NCI-H345 (cell line): ENCODE measurements at regions not wholly inside any gene's neighbourhood (a gene's known extent, or its start where the extent isn't known, plus 50 kb on each side); places are given as distances from the start of the nearest gene placed in this dataset.
"Not testable (repeated sequence)": the region's sequence is repeated elsewhere in the genome, so short reads cannot be mapped to it uniquely, and the experiment has no call there.

Experiments used
- DNase-seq: peaks from one replicate; lab custom pipeline; 2025; lab: John Stamatoyannopoulos, UW

GRCh38 chr10:65350611-65351010 is 1575.2 kb upstream of the LRRTM3 start:
- DNase-seq, result no peak

DNA sequence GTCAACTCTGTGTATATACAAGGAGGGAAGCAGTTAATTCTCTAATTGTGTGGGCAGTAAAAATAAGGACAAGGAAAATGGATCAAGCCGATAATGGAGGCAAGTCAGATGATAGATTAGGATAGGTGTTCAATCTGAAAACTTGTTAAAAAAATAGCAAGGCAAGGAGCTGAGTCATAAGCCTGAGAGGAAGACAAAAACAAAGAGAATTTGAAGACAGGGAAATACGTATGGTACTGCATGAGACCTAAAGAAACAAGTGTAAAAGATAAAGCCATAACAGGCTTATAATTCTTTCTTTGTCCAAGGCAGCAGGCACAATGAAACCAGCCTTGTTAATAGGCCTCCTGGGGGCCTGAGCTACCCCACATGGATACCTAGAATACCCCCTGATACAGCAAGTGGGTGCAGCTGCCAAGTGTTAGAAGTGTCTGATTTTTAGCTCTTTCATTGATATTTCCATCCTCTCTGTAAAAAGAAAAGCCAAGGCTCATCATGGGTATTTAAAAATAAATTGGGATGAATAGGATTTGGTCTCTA is 1570.6 kb upstream of the LRRTM3 start:
- DNase-seq, result no peak

- DNase-seq, result no peak
Measured at GRCh38 chr10:65358565-65358964, 1567.3 kb upstream of the LRRTM3 start.

DNA sequence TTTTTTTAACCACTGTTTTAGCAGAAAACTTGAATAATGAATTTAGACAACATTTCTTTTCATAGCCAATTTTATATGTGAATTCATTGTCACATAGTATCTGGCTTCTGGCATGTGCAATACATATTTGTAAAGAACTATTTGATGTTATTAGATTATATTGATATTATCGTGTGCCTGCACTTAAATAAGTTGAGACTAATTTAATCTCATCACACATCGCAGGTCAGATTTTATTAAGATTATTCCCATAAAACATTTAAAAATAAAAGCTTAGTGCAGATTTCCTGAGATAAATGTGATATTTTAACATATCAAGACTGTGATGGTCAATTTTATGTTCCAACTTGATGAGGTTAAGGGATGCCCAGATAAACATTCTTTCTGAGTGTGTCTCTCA is 1565.3 kb upstream of the LRRTM3 start:
- no peak for DNase-seq

GRCh38 chr10:65365878-65366277 is 1560.0 kb upstream of the LRRTM3 start:
- DNase-seq, result no peak

- DNase-seq, result no peak
Measured at GRCh38 chr10:65367706-65368105, 1558.1 kb upstream of the LRRTM3 start.

- no peak for DNase-seq
Measured at GRCh38 chr10:65375528-65375927, 1550.3 kb upstream of the LRRTM3 start.

DNA sequence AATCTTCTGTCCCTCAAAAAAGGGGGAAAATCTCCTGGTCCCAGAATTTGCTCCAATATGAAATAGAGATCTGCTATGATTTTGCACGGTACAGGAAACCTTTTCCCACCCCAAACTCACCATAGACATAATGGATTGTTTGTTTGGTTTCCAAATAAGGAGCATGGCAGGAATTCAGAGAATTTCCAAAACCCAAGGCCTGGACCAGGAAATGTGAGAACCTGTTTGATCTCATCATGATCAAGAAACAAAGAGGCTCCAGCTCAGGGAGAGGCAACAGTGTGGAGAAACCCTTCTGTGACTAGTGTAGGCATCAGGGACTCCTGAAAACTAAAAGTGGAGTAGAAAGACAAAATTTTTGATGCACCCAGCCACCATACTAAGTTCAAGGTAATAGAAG is 1548.1 kb upstream of the LRRTM3 start:
- DNase-seq, result no peak

DNA sequence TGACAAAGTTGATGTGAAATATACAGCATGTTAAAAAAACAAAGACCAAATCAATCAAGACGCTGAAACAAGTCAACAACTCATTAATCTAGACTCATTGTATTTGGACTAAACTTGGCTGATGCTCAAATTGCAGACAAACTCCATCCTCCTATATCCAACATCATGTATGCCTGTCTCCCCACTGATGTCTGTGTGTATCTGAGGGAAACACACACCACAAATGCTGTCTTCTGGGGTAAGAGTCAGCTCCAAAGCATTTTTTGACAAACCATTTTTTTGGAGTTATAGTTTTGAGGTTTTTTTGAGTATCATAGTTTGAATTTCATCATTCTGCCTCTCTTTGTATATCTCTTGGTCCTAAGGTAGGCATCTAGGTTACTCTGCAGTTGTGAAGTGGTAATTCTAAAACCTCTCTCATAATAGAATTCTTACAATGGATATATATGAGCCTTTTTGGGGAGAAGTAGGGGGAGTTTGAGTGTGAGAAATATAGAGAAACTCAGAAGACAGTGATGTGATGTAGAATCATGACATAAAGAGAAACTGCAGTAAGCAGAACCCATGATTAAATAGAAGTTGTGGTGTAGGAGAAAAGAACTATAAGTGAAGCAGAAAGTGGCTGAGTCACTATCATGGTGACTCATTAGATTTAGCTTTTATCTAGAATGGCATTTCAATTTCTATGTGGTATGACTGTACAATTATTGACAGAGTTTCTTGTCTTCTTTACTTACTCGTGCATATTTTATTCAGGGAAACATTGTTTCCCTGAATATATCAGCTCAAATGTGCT is 1531.1 kb upstream of the LRRTM3 start:
- DNase-seq, result no peak

- no peak for DNase-seq
Measured at GRCh38 chr10:65395631-65396030, 1530.2 kb upstream of the LRRTM3 start.

DNA sequence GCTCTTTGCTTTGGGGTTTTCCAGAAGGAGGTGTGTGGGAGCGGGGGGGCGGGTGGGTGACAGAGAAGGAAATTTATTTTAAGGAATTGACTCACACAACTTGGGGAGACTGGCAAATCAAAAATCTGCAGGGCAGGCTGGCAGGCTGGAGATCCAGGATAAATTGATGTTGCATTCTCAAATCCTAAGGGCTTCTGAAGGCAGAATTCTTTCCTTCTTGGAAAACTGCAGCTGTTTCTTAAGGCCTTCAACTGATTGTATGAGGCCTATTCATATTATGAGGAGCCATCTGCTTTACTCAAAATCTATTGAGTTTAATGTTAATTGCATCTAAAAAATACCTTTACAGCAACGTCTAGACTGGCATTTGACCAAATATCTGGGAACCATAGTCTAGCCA is 1528.8 kb upstream of the LRRTM3 start:
- DNase-seq, result no peak

DNA sequence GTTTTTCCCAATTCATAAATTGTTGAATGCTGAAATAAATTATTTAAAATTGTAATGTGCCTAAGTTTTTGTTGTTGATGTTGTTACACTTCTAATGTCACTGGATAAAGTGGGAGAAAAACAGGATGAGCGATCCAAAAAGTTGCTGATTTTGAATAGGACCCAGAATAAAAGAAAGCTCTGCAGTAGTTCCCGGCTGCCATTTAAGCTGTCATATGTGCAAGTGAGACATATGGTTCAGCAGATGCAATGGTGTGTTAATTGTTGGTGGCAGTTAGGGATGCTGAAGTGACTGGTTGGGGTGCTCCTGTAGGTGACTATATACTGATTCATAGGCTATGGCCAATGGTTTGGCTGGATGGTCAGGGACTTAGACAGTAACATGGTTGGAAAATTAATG is 1517.4 kb upstream of the LRRTM3 start:
- DNase-seq, result no peak

DNA sequence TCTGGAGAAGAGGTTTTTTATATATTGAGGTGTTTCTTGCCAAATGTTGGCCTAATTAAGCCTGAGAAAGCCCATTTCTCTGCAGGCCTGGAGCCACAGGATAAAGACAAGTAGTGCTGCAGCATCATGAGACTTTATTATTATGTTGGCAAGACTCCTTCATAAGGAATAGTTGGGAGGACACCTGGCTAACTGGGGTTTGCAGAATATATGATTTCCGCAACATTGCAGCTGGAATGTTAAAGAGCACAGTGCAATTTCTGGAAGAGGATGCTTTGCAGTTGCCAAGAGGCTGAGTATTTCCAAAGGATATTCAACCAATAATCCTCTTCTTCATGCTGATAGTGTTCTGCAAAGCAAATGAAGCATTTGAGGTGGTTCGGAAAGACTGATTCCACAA is 1512.8 kb upstream of the LRRTM3 start:
- DNase-seq, result no peak

DNA sequence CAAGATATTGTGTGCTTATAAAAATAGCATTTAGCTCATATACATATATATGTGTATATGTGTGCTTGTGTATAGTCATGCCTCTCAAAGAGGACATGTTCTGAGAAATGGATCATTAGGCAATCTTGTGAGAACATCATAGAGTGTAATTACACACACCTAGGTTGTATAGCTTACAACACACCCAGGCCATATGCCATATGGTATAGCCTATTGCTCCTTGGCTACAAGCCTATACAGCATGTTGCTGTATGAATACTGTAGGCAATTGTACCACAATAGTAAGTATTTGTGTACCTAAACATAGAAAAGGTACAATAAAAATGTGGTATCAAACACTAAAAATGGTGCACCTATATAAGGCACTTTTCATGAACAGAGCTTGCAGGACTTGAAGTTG is 1510.5 kb upstream of the LRRTM3 start:
- DNase-seq, result no peak

GRCh38 chr10:65416094-65416493 is 1509.7 kb upstream of the LRRTM3 start:
- no peak for DNase-seq

- DNase-seq, result no peak
Measured at GRCh38 chr10:65419629-65420028, 1506.2 kb upstream of the LRRTM3 start.

DNA sequence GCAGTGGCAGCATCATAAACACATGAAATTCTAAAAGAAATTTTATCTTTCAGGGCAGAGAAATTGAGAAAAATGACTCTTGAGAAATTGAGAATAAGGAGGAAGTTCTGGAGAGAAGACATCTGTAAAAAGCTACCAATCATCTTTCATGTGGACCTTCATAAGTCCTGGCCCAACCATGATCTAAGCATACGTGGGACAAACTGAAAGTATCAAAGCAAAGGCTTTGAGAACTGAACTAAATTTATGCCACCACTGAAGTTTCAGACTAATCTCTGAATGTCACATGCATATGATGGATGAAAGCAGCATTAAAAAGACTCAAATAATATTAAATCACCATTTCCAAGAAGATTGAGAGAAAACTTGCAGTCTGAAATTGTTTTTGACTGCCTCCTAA is 1502.8 kb upstream of the LRRTM3 start:
- no peak for DNase-seq

- not testable (repeated sequence) for DNase-seq
Measured at GRCh38 chr10:65429381-65429780, 1496.5 kb upstream of the LRRTM3 start.

- no peak for DNase-seq
Measured at GRCh38 chr10:65430979-65431378, 1494.9 kb upstream of the LRRTM3 start.

DNA sequence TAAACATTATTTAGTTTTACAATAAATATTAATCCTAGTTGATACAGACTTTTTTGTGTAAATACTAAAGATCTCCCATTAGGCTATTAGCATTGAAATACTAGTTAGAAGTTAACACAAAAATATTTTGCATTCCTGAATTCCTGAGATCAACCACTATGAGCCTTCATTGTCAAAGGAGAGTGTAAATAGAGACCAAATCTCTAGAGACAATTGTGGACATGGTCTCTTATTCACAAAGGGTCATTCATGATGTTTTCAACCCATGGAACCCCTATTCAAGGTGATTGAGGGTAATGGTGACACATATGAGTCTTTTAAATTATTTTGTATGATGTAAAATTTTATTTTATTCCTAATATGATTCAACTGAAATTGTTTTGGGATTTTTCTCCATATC is 1454.8 kb upstream of the LRRTM3 start:
- DNase-seq, result no peak

GRCh38 chr10:65482848-65483247 is 1443.0 kb upstream of the LRRTM3 start:
- DNase-seq, result no peak

DNA sequence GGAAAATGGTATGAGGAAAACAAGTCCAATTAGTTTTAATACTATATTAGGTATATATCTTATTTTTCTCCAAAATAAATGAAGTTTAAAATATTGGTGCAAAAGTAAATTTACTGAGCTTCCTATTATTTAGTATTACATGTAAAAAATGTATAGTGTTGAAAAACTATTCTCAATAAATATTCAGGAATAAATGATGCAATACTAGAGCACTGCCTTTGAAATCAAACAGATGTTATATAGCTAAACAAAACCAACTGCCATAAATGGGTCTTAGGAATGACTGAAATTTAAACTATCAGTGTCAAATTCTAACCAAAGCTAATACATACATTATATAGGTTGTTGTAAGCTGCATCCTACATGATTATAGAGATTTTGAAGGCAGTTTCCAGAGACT is 1434.0 kb upstream of the LRRTM3 start:
- DNase-seq, result no peak

GRCh38 chr10:65496541-65496940 is 1429.3 kb upstream of the LRRTM3 start:
- DNase-seq, result no peak

DNA sequence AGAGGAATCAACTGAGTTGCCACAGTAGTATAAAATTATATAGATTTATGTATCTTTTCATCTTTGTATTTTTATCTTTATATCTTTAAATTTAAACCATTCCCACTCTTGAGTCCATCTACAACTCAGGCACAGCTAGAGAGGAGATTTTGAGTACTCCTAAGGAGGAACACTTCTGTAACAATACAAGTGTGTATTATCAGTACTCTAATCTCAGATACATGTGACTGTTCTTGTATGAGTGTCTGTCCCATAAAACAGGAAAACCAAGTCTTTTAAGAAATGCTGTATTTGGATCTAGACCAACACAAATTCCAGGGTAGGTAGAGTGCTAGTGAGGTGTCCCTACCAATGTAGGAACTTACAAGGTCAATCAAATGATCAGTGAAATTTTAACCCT is 1428.0 kb upstream of the LRRTM3 start:
- DNase-seq, result no peak
